Stimulated activated naive B cell treated with anti-CD40 and anti-IgM and Interleukin-4, amounts not matched to agents 10 μg/mL and 1 μg/mL and 100 μg/mL, for 72 hours (primary cell): ENCODE measurements at regions not wholly inside any gene's neighbourhood (a gene's known extent, or its start where the extent isn't known, plus 50 kb on each side); places are given as distances from the start of the nearest gene placed in this dataset.

ENCODE experiments used
- ATAC-seq, 2 donors: fragments of 150-1000 bp; cut with Tn5 transposase; replicated peaks; 2 replicates each; pipeline ENCODE4 v1.10.0; 2021; ENCODE audit warnings: moderate library complexity in 1 of 2
- DNase-seq: peaks from one replicate; pipeline ENCODE4 v3.0.0; 2021
- H3K27ac Mint-ChIP-seq: one replicate; pipeline ENCODE4 v1.8.0; 2022; ENCODE audit warnings: mild to moderate bottlenecking, mixed read lengths
- H3K27me3 Mint-ChIP-seq, 2 donors: one replicate each; pipeline ENCODE4 v1.8.0; 2022; ENCODE audit warnings: mixed read lengths in 2 of 2
- H3K36me3 Mint-ChIP-seq, 2 donors: one replicate each; pipeline ENCODE4 v1.8.0; 2022; ENCODE audit warnings: mixed read lengths in 2 of 2, mild to moderate bottlenecking in 1 of 2
- H3K4me1 Mint-ChIP-seq, 2 donors: one replicate each; pipeline ENCODE4 v1.8.0; 2022; ENCODE audit warnings: mixed read lengths in 2 of 2, mild to moderate bottlenecking in 1 of 2
- H3K4me3 Mint-ChIP-seq, 2 donors: one replicate each; pipeline ENCODE4 v1.8.0; 2022; ENCODE audit warnings: mild to moderate bottlenecking in 2 of 2, mixed read lengths in 2 of 2, moderate library complexity in 1 of 2
- H3K9me3 Mint-ChIP-seq, 2 donors: one replicate each; pipeline ENCODE4 v1.8.0; 2022; ENCODE audit warnings: mixed read lengths in 2 of 2, mild to moderate bottlenecking in 1 of 2

GRCh38 chr3:40658305-40658704 lies 133.5 kb downstream of the ZNF621 start:
- DNase-seq (no peak), ATAC-seq (no peak)
- Mint-ChIP-seq H3K9me3 (peaks cover 6 to 9% of the 10 kb centered on the region in 2 donors), H3K27ac (no peak overlapping the region), H3K27me3 (no peaks in the 10 kb centered on the region), H3K4me1 (peaks cover 8 to 20% of the 10 kb centered on the region in 2 donors), H3K4me3 (no peak overlapping the region), H3K36me3 (peaks cover 12 to 15% of the 10 kb centered on the region in 2 donors)

GRCh38 chr3:40660554-40660953 lies 135.8 kb downstream of the ZNF621 start:
- H3K9me3 Mint-ChIP-seq = peaks cover 6 to 9% of the 10 kb centered on the region in 2 donors
- ATAC-seq (no peak), DNase-seq (no peak)
- peaks cover 12 to 24% of the 10 kb centered on the region in 2 donors for H3K4me1 Mint-ChIP-seq
- no peak overlapping the region for H3K4me3 Mint-ChIP-seq
- H3K36me3 Mint-ChIP-seq = peaks cover 12 to 18% of the 10 kb centered on the region in 2 donors
- no peaks in the 10 kb centered on the region for H3K27me3 Mint-ChIP-seq
- H3K27ac Mint-ChIP-seq = no peak overlapping the region

GRCh38 chr3:40661284-40661683 lies 136.5 kb downstream of the ZNF621 start:
- no peak for DNase-seq
- Mint-ChIP-seq H3K36me3 (peaks cover 12 to 24% of the 10 kb centered on the region in 2 donors), H3K9me3 (peaks cover 6 to 9% of the 10 kb centered on the region in 2 donors), H3K4me3 (no peak overlapping the region), H3K4me1 (peaks cover 12 to 18% of the 10 kb centered on the region in 2 donors), H3K27me3 (no peaks in the 10 kb centered on the region), H3K27ac (no peak overlapping the region)
- peak; percentile 70 to 80 for ATAC-seq

DNA sequence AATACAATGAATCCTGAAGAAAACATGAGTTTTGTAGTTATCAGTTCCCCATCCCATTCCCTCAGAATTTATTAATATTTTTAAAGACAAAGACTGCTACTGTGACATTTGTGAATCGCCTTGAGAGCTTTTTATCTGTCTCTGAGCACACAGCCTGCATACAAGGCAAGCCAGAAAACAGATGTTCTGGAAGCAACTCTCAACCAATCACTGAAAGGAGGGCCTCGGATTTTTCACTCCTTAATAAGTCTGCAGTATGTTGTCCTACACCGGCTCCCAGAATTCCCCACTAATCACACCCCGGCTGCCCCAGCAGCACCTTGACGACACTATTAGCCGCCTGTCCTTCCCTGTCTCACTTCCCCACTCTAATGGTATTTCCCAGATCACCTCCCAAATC lies 138.5 kb downstream of the ZNF621 start:
- H3K4me3 Mint-ChIP-seq = no peak overlapping the region
- H3K9me3 Mint-ChIP-seq = peaks cover 0 to 2% of the 10 kb centered on the region in 2 donors
- DNase-seq = no peak
- no peak for ATAC-seq
- H3K27me3 Mint-ChIP-seq = no peaks in the 10 kb centered on the region
- H3K36me3 Mint-ChIP-seq = peaks cover under 1 to 12% of the 10 kb centered on the region in 2 donors
- no peak overlapping the region for H3K27ac Mint-ChIP-seq
- peaks cover 7 to 16% of the 10 kb centered on the region in 2 donors for H3K4me1 Mint-ChIP-seq

DNA sequence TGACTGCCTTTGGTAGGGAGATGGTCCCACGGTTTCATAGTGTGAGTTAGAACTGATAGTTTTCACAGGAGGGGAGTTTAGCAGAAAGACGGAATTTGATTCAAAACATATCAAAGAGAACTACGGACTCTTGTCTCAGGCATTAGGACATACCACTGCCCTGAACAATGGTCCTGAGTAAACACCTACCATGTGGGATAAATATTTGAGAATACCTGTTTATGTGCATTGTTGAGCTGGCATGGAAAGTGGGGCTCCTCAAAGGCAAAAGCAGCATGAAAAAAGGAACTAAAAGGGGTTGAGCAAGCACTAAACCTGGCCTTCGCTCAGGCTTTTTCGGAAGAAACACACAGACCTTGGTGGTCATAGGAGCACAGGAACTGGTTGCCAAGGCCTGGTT lies 144.4 kb downstream of the ZNF621 start:
- H3K4me1 Mint-ChIP-seq = peaks cover 2 to 10% of the 10 kb centered on the region in 2 donors
- DNase-seq = no peak
- peaks cover under 1 to 14% of the 10 kb centered on the region in 2 donors for H3K36me3 Mint-ChIP-seq
- H3K27me3 Mint-ChIP-seq = no peaks in the 10 kb centered on the region
- peaks cover 0 to 1% of the 10 kb centered on the region in 2 donors for H3K9me3 Mint-ChIP-seq
- ATAC-seq = no peak
- no peak overlapping the region for H3K27ac Mint-ChIP-seq
- no peak overlapping the region for H3K4me3 Mint-ChIP-seq

- ATAC-seq = peak in 1 of 2 donors; percentile 21
- no peak overlapping the region for H3K27ac Mint-ChIP-seq
- H3K4me3 Mint-ChIP-seq = no peak overlapping the region
- DNase-seq = no peak
- peaks cover 0 to 9% of the 10 kb centered on the region in 2 donors for H3K9me3 Mint-ChIP-seq
- H3K4me1 Mint-ChIP-seq = peaks cover 2 to 10% of the 10 kb centered on the region in 2 donors
- H3K27me3 Mint-ChIP-seq = no peaks in the 10 kb centered on the region
- peaks cover 2 to 12% of the 10 kb centered on the region in 2 donors for H3K36me3 Mint-ChIP-seq
Observed at GRCh38 chr3:40672861-40673260, 148.1 kb downstream of the ZNF621 start.

- Mint-ChIP-seq H3K36me3 (peaks cover 2 to 7% of the 10 kb centered on the region in 2 donors), H3K27ac (no peak overlapping the region), H3K9me3 (peaks cover 0 to 9% of the 10 kb centered on the region in 2 donors), H3K27me3 (no peaks in the 10 kb centered on the region), H3K4me1 (peaks cover 11 to 24% of the 10 kb centered on the region in 2 donors), H3K4me3 (no peak overlapping the region)
- DNase-seq (no peak), ATAC-seq (no peak)
Observed at GRCh38 chr3:40677321-40677720, 152.6 kb downstream of the ZNF621 start.

GRCh38 chr3:40677749-40678148 lies 153.0 kb downstream of the ZNF621 start:
- DNase-seq (no peak), ATAC-seq (no peak)
- Mint-ChIP-seq H3K4me1 (peaks cover 11 to 24% of the 10 kb centered on the region in 2 donors), H3K27ac (no peak overlapping the region), H3K9me3 (peaks cover 0 to 9% of the 10 kb centered on the region in 2 donors), H3K27me3 (no peaks in the 10 kb centered on the region), H3K36me3 (peaks cover 2 to 7% of the 10 kb centered on the region in 2 donors), H3K4me3 (no peak overlapping the region)

DNA sequence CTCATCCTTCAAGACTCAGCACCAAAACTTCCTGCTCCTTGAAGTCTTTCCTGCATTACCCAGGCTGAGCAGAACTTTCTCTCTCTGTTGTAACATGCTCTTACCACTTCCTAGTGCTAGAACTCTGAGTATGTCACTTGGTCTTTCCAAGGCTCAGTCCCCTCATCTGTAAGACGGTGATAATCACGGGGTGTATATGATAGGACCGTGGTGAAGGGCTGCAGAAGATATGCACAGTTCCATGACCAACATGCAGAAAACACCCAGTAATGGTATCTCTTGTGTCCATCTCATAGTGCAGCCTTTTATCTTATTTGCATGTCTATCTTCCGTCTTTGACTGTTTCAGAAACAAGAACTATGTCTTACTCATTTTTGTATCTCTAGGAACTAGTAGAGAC lies 154.5 kb downstream of the ZNF621 start:
- H3K9me3 Mint-ChIP-seq = peaks cover 0 to 7% of the 10 kb centered on the region in 2 donors

GRCh38 chr3:40680685-40681657 lies 156.2 kb downstream of the ZNF621 start:
- ATAC-seq (peak; percentile 95 to 96), DNase-seq (no peak)
- H3K4me3 Mint-ChIP-seq = no peak overlapping the region
- no peaks in the 10 kb centered on the region for H3K36me3 Mint-ChIP-seq
- H3K4me1 Mint-ChIP-seq = peaks cover 9 to 14% of the 10 kb centered on the region in 2 donors
- H3K27me3 Mint-ChIP-seq = no peaks in the 10 kb centered on the region
- no peak overlapping the region for H3K27ac Mint-ChIP-seq
- no peaks in the 10 kb centered on the region for H3K9me3 Mint-ChIP-seq

More for the DNA sequence above, 154.5 kb downstream of the ZNF621 start:
- ATAC-seq (no peak), DNase-seq (no peak)
- H3K4me3 Mint-ChIP-seq = no peak overlapping the region
- no peaks in the 10 kb centered on the region for H3K27me3 Mint-ChIP-seq
- peaks cover 0 to 3% of the 10 kb centered on the region in 2 donors for H3K36me3 Mint-ChIP-seq
- H3K4me1 Mint-ChIP-seq = peaks cover 9 to 14% of the 10 kb centered on the region in 2 donors
- H3K27ac Mint-ChIP-seq = no peak overlapping the region

GRCh38 chr3:40681658-40682055 lies 156.9 kb downstream of the ZNF621 start:
- Mint-ChIP-seq H3K36me3 (no peaks in the 10 kb centered on the region), H3K4me3 (no peak overlapping the region), H3K27ac (no peak overlapping the region), H3K4me1 (peaks cover 9 to 14% of the 10 kb centered on the region in 2 donors), H3K27me3 (no peaks in the 10 kb centered on the region), H3K9me3 (no peaks in the 10 kb centered on the region)
- ATAC-seq (peak; percentile 77 to 86), DNase-seq (no peak)

DNA sequence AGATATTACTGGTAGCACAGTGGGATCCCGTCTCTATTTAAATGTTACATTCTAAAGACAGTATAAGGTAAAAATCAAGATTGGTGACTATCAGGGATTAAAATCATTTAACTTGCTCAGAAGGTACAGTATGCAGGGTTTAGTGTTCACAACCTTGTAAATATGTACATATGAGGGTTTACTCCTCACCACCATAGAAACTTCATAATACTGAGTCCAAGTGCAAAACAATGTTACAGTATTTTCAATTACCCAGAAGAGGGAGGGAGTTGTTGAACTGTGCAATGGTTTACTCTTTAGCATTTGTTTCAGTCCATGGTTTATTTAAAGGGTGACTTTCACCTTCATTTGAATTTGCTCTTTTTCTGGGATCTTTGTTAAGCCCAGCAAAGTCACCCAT lies 165.1 kb downstream of the ZNF621 start:
- Mint-ChIP-seq H3K27me3 (no peaks in the 10 kb centered on the region), H3K9me3 (no peaks in the 10 kb centered on the region), H3K4me3 (no peak overlapping the region), H3K4me1 (peaks cover 3 to 5% of the 10 kb centered on the region in 2 donors), H3K27ac (no peak overlapping the region), H3K36me3 (no peaks in the 10 kb centered on the region)
- DNase-seq (no peak), ATAC-seq (no peak)

- Mint-ChIP-seq H3K4me3 (no peak overlapping the region), H3K27ac (no peak overlapping the region), H3K4me1 (peaks cover 3 to 5% of the 10 kb centered on the region in 2 donors), H3K9me3 (no peaks in the 10 kb centered on the region), H3K36me3 (no peaks in the 10 kb centered on the region), H3K27me3 (no peaks in the 10 kb centered on the region)
- DNase-seq (no peak), ATAC-seq (no peak)
Observed at GRCh38 chr3:40690749-40691451, 166.1 kb downstream of the ZNF621 start.

GRCh38 chr3:40691452-40691861 lies 166.7 kb downstream of the ZNF621 start:
- DNase-seq (no peak), ATAC-seq (no peak)
- H3K9me3 Mint-ChIP-seq = no peaks in the 10 kb centered on the region
- H3K4me1 Mint-ChIP-seq = peaks cover 3 to 5% of the 10 kb centered on the region in 2 donors
- H3K4me3 Mint-ChIP-seq = no peak overlapping the region
- H3K27me3 Mint-ChIP-seq = no peaks in the 10 kb centered on the region
- no peak overlapping the region for H3K27ac Mint-ChIP-seq
- no peaks in the 10 kb centered on the region for H3K36me3 Mint-ChIP-seq
